ENCODE measurements at regions not wholly inside any gene's neighbourhood (a gene's known extent, or its start where the extent isn't known, plus 50 kb on each side); places are given as distances from the start of the nearest gene placed in this dataset.
"Not testable (repeated sequence)": the region's sequence is repeated elsewhere in the genome, so short reads cannot be mapped to it uniquely, and the experiment has no call there.

- WGBS (ENCODE audit: insufficient coverage) = no CpG with 5 or more reads among the region's 3 CpGs
Observed at GRCh38 chrX:137878401-137878800, 312.5 kb downstream of the ZIC3 start.

GRCh38 chrX:137882960-137883359 lies 317.0 kb downstream of the ZIC3 start:
- ATAC-seq (ENCODE audit: low read depth) (no peak), DNase-seq (no peak)
- H2AFZ ChIP-seq (ENCODE audit: insufficient read depth, low read depth, low read length, poor library complexity, severe bottlenecking) = no peak overlapping the region
- H3K9me3 Mint-ChIP-seq (ENCODE audit: insufficient read depth) = no peaks in the 10 kb centered on the region
- ChIA-PET POLR2A (no interaction called here), CTCF (no interaction called here)
- no peak overlapping the region for H3K4me3 ChIP-seq (ENCODE audit: control extremely low read depth in 1 of 5, extremely low read depth in 1 of 5, insufficient read depth in 1 of 5, low read depth in 2 of 5, low read length in 4 of 5)
- H3K27ac Mint-ChIP-seq = no peak overlapping the region
- no peak overlapping the region for H3K4me2 ChIP-seq (replicated peaks; ENCODE audit: low read depth, low read length, poor library complexity, severe bottlenecking)
- TF ChIP-seq EZH2 (IDR thresholded peaks at IDR 0.05; ENCODE audit: borderline replicate concordance, insufficient read depth, low read depth, low read length, poor library complexity, severe bottlenecking) = no peak
- TF ChIP-seq CTCF (IDR thresholded peaks at IDR 0.05) = no peak
- no peaks in the 10 kb centered on the region for H3K79me2 ChIP-seq (ENCODE audit: control insufficient read depth, insufficient read depth, low read length)
- no peak overlapping the region for H3K9ac ChIP-seq (ENCODE audit: low read length)
- H3K36me3 ChIP-seq (replicated peaks in 1 of 2; ENCODE audit: control extremely low read depth in 1 of 2, control insufficient read depth in 1 of 2, extremely low read depth in 1 of 2, insufficient read depth in 2 of 2, low read length in 1 of 2) = no peaks in the 10 kb centered on the region
- H3K27me3 ChIP-seq (replicated peaks in 1 of 4; ENCODE audit: control extremely low read depth in 1 of 4, control insufficient read depth in 3 of 4, insufficient read depth in 4 of 4, low read length in 3 of 4) = no peaks in the 10 kb centered on the region
- no peaks in the 10 kb centered on the region for H4K20me1 ChIP-seq (ENCODE audit: control insufficient read depth, insufficient read depth, low read length, poor library complexity, severe bottlenecking)
- H3K4me1 Mint-ChIP-seq = no peaks in the 10 kb centered on the region
- no peaks in the 10 kb centered on the region for H3K9me3 ChIP-seq (ENCODE audit: control extremely low read depth in 1 of 3, control insufficient read depth in 2 of 3, insufficient read depth in 1 of 3, low read length in 2 of 3)
- no peaks in the 10 kb centered on the region for H3K27me3 Mint-ChIP-seq
- no peaks in the 10 kb centered on the region for H3K4me1 ChIP-seq (ENCODE audit: control insufficient read depth in 2 of 2, insufficient read depth in 2 of 2, low read length in 2 of 2)
- 100% methylated on average over 1 of the region's 2 CpGs for WGBS (ENCODE audit: insufficient coverage)
- intact Hi-C loops (cut with micrococcal nuclease) = no loop called here
- no peak overlapping the region for H3K4me3 Mint-ChIP-seq
- H3K27ac ChIP-seq (ENCODE audit: low read length in 2 of 2) = no peak overlapping the region

More at GRCh38 chrX:137878401-137878800, 312.5 kb downstream of the ZIC3 start:
- H3K27me3 ChIP-seq (replicated peaks in 1 of 4; ENCODE audit: control extremely low read depth in 1 of 4, control insufficient read depth in 3 of 4, insufficient read depth in 4 of 4, low read length in 3 of 4) = no peaks in the 10 kb centered on the region
- H3K4me3 Mint-ChIP-seq = no peak overlapping the region
- H4K20me1 ChIP-seq (ENCODE audit: control insufficient read depth, insufficient read depth, low read length, poor library complexity, severe bottlenecking) = no peaks in the 10 kb centered on the region
- ChIA-PET CTCF (no interaction called here), POLR2A (no interaction called here)
- H3K36me3 ChIP-seq (replicated peaks in 1 of 2; ENCODE audit: control extremely low read depth in 1 of 2, control insufficient read depth in 1 of 2, extremely low read depth in 1 of 2, insufficient read depth in 2 of 2, low read length in 1 of 2) = no peaks in the 10 kb centered on the region
- no peaks in the 10 kb centered on the region for H3K4me1 Mint-ChIP-seq
- ATAC-seq (ENCODE audit: low read depth) (no peak), DNase-seq (no peak)
- TF ChIP-seq CTCF (IDR thresholded peaks at IDR 0.05) (no peak), EZH2 (IDR thresholded peaks at IDR 0.05; ENCODE audit: borderline replicate concordance, insufficient read depth, low read depth, low read length, poor library complexity, severe bottlenecking) (no peak)
- intact Hi-C loops (cut with micrococcal nuclease) = no loop called here
- no peaks in the 10 kb centered on the region for H3K79me2 ChIP-seq (ENCODE audit: control insufficient read depth, insufficient read depth, low read length)
- no peak overlapping the region for H3K4me3 ChIP-seq (ENCODE audit: control extremely low read depth in 1 of 5, extremely low read depth in 1 of 5, insufficient read depth in 1 of 5, low read depth in 2 of 5, low read length in 4 of 5)
- no peak overlapping the region for H3K4me2 ChIP-seq (replicated peaks; ENCODE audit: low read depth, low read length, poor library complexity, severe bottlenecking)
- no peaks in the 10 kb centered on the region for H3K4me1 ChIP-seq (ENCODE audit: control insufficient read depth in 2 of 2, insufficient read depth in 2 of 2, low read length in 2 of 2)
- H3K27ac ChIP-seq (ENCODE audit: low read length in 2 of 2) = no peak overlapping the region
- H3K9me3 Mint-ChIP-seq (ENCODE audit: insufficient read depth) = no peaks in the 10 kb centered on the region
- H3K9ac ChIP-seq (ENCODE audit: low read length) = no peak overlapping the region
- no peaks in the 10 kb centered on the region for H3K27me3 Mint-ChIP-seq
- H2AFZ ChIP-seq (ENCODE audit: insufficient read depth, low read depth, low read length, poor library complexity, severe bottlenecking) = no peak overlapping the region
- no peaks in the 10 kb centered on the region for H3K9me3 ChIP-seq (ENCODE audit: control extremely low read depth in 1 of 3, control insufficient read depth in 2 of 3, insufficient read depth in 1 of 3, low read length in 2 of 3)
- no peak overlapping the region for H3K27ac Mint-ChIP-seq

GRCh38 chrX:137884813-137885212 lies 318.9 kb downstream of the ZIC3 start:
- H3K27me3 ChIP-seq (replicated peaks in 1 of 4; ENCODE audit: control extremely low read depth in 1 of 4, control insufficient read depth in 3 of 4, insufficient read depth in 4 of 4, low read length in 3 of 4); H3K36me3 ChIP-seq (replicated peaks in 1 of 2; ENCODE audit: control extremely low read depth in 1 of 2, control insufficient read depth in 1 of 2, extremely low read depth in 1 of 2, insufficient read depth in 2 of 2, low read length in 1 of 2); H3K9me3 Mint-ChIP-seq (ENCODE audit: insufficient read depth); H3K27ac Mint-ChIP-seq; CTCF ChIA-PET; H3K4me3 ChIP-seq (ENCODE audit: control extremely low read depth in 1 of 5, extremely low read depth in 1 of 5, insufficient read depth in 1 of 5, low read depth in 2 of 5, low read length in 4 of 5); H3K9me3 ChIP-seq (ENCODE audit: control extremely low read depth in 1 of 3, control insufficient read depth in 2 of 3, insufficient read depth in 1 of 3, low read length in 2 of 3); H3K79me2 ChIP-seq (ENCODE audit: control insufficient read depth, insufficient read depth, low read length); H3K4me3 Mint-ChIP-seq; intact Hi-C loops (cut with micrococcal nuclease); H4K20me1 ChIP-seq (ENCODE audit: control insufficient read depth, insufficient read depth, low read length, poor library complexity, severe bottlenecking); ATAC-seq (ENCODE audit: low read depth); H3K4me1 ChIP-seq (ENCODE audit: control insufficient read depth in 2 of 2, insufficient read depth in 2 of 2, low read length in 2 of 2); H2AFZ ChIP-seq (ENCODE audit: insufficient read depth, low read depth, low read length, poor library complexity, severe bottlenecking); H3K4me2 ChIP-seq (replicated peaks; ENCODE audit: low read depth, low read length, poor library complexity, severe bottlenecking); DNase-seq; H3K27me3 Mint-ChIP-seq; H3K4me1 Mint-ChIP-seq; H3K9ac ChIP-seq (ENCODE audit: low read length); H3K27ac ChIP-seq (ENCODE audit: low read length in 2 of 2); POLR2A ChIA-PET: not testable (repeated sequence)
- no CpG with 5 or more reads among the region's 1 CpG for WGBS (ENCODE audit: insufficient coverage)
